MCF 10A (cell line): ENCODE measurements at regions not wholly inside any gene's neighbourhood (a gene's known extent, or its start where the extent isn't known, plus 50 kb on each side); places are given as distances from the start of the nearest gene placed in this dataset.

Experiments
- BruUV-seq: library from RNA; stranded (reverse); fragments of 400-500 nt; replicated peaks from 2 replicates; lab custom pipeline; 2021; lab: Mats Ljungman, UMichigan
- CTCF ChIA-PET: fragments of 300-600 bp; sonication (Branson Sonifier 250); formaldehyde crosslinking; extraction: SDS; loops from one replicate; lab custom pipeline; 2021; ENCODE audit warnings: antibody characterized with exemption, inconsistent platforms; lab: Yijun Ruan, JAX
- POLR2A ChIA-PET: fragments of 300-600, 350-650 bp; sonication (Branson Sonifier 250); formaldehyde crosslinking; extraction: SDS; loops from one replicate; lab custom pipeline; 2020; ENCODE audit warnings: antibody characterized with exemption, inconsistent platforms; lab: Yijun Ruan, JAX
- DNase-seq: peaks from one replicate; pipeline ENCODE4 v3.0.0-alpha.2; 2018; ENCODE audit not compliant: unreplicated experiment
- H3K27ac Mint-ChIP-seq: one replicate; pipeline ENCODE4 v1.8.0; 2022; ENCODE audit warnings: mild to moderate bottlenecking, low read depth, mixed read lengths; ENCODE audit not compliant: unreplicated experiment
- H3K27me3 Mint-ChIP-seq: one replicate; pipeline ENCODE4 v1.8.0; 2022; ENCODE audit warnings: mixed read lengths; ENCODE audit not compliant: insufficient read depth, unreplicated experiment
- H3K36me3 Mint-ChIP-seq: one replicate; pipeline ENCODE4 v1.8.0; 2022; ENCODE audit warnings: mild to moderate bottlenecking, moderate library complexity, mixed read lengths; ENCODE audit not compliant: insufficient read depth, unreplicated experiment
- H3K4me1 Mint-ChIP-seq: one replicate; pipeline ENCODE4 v1.8.0; 2022; ENCODE audit warnings: mixed read lengths; ENCODE audit not compliant: insufficient read depth, unreplicated experiment
- H3K4me3 Mint-ChIP-seq: one replicate; pipeline ENCODE4 v1.8.0; 2022; ENCODE audit warnings: mild to moderate bottlenecking, moderate library complexity, mixed read lengths; ENCODE audit not compliant: unreplicated experiment
- H3K9me3 Mint-ChIP-seq: one replicate; pipeline ENCODE4 v1.8.0; 2022; ENCODE audit warnings: mixed read lengths; ENCODE audit not compliant: unreplicated experiment
- CTCF ChIP-seq: fragments of 200-600 bp; IDR thresholded peaks from one replicate; pipeline ENCODE4 v1.8.0; 2022; ENCODE audit warnings: antibody characterized with exemption, mild to moderate bottlenecking; ENCODE audit not compliant: unreplicated experiment
- intact Hi-C: fragments of 100-400 bp; cut with micrococcal nuclease; formaldehyde crosslinking; loops from 2 replicates; pipeline ENCODE4 v1.14.1; 2022

- H3K36me3 Mint-ChIP-seq = no peaks in the 10 kb centered on the region
- H3K4me3 Mint-ChIP-seq = no peak overlapping the region
- no peaks in the 10 kb centered on the region for H3K4me1 Mint-ChIP-seq
- TF ChIP-seq CTCF = no peak
- peak; percentile 38 for DNase-seq
- ChIA-PET CTCF (no interaction called here), POLR2A (no interaction called here)
- BruUV-seq = no TSS peak
- intact Hi-C loops = no loop called here
- H3K9me3 Mint-ChIP-seq = no peaks in the 10 kb centered on the region
- no peaks in the 10 kb centered on the region for H3K27me3 Mint-ChIP-seq
- H3K27ac Mint-ChIP-seq = no peak overlapping the region
Measured at GRCh38 chrX:26922278-26922677, 540.9 kb downstream of the PPP4R3C start.

DNA sequence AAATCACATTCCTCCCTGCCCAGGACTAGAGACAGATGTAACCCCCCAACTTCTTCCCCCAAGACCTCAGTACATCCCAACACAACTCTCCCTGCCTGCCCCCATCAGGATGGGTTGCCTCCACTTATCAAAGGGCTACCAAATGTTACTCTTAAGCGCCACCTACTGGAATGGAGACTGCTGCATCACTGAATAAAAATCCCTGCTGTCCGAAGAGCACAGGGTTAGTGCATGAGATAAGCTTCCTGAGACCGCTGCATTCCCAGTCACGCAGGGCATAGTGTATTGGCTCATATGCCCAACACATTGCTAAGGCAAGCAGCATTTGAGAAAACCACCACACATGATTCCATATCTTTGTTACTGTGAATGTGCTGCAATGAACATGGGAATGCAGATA, 544.5 kb downstream of the PPP4R3C start:
- intact Hi-C loops = no loop called here
- Mint-ChIP-seq H3K4me1 (peaks cover 5% of the 10 kb centered on the region), H3K36me3 (no peaks in the 10 kb centered on the region), H3K27me3 (no peaks in the 10 kb centered on the region), H3K4me3 (no peak overlapping the region), H3K27ac (no peak overlapping the region), H3K9me3 (no peaks in the 10 kb centered on the region)
- ChIA-PET POLR2A (no interaction called here), CTCF (interaction anchor here (0.6 to 1.0 kb wide), 3 partner anchors 9 to 1615 kb away, joined by 3 to 4 read pairs (median 3); no protein-coding TSS in a partner anchor)
- peak; percentile 14 for TF ChIP-seq CTCF
- DNase-seq = peak; percentile 33
- no TSS peak for BruUV-seq

GRCh38 chrX:26916991-26917390, 546.1 kb downstream of the PPP4R3C start:
- POLR2A ChIA-PET = no interaction called here
- no peak overlapping the region for H3K4me3 Mint-ChIP-seq
- no peak overlapping the region for H3K27ac Mint-ChIP-seq
- CTCF ChIA-PET = no interaction called here
- no TSS peak for BruUV-seq
- intact Hi-C loops = no loop called here
- no peaks in the 10 kb centered on the region for H3K27me3 Mint-ChIP-seq
- DNase-seq = no peak
- no peak for TF ChIP-seq CTCF
- no peaks in the 10 kb centered on the region for H3K36me3 Mint-ChIP-seq
- H3K9me3 Mint-ChIP-seq = no peaks in the 10 kb centered on the region
- peaks cover 5% of the 10 kb centered on the region for H3K4me1 Mint-ChIP-seq

GRCh38 chrX:26915064-26915463, 548.1 kb downstream of the PPP4R3C start:
- H3K4me1 Mint-ChIP-seq = peaks cover 5% of the 10 kb centered on the region
- no peak overlapping the region for H3K27ac Mint-ChIP-seq
- intact Hi-C loops = no loop called here
- no peaks in the 10 kb centered on the region for H3K36me3 Mint-ChIP-seq
- TF ChIP-seq CTCF = no peak
- POLR2A ChIA-PET = interaction anchor here (1.6 kb wide), 1 partner anchor 10 kb away, joined by 3 read pairs; no protein-coding TSS in a partner anchor
- no peak overlapping the region for H3K4me3 Mint-ChIP-seq
- DNase-seq = no peak
- BruUV-seq = no TSS peak
- CTCF ChIA-PET = no interaction called here
- no peaks in the 10 kb centered on the region for H3K9me3 Mint-ChIP-seq
- no peaks in the 10 kb centered on the region for H3K27me3 Mint-ChIP-seq
